Left renal pelvis (tissue), 4 donors: ENCODE measurements at regions not wholly inside any gene's neighbourhood (a gene's known extent, or its start where the extent isn't known, plus 50 kb on each side); places are given as distances from the start of the nearest gene placed in this dataset.
"Not testable (repeated sequence)": the region's sequence is repeated elsewhere in the genome, so short reads cannot be mapped to it uniquely, and the experiment has no call there.

Experiments used
- DNase-seq, 4 donors: peaks; one replicate each; pipeline ENCODE4 v3.0.0-alpha.2; 2013; ENCODE audit warnings: low read depth in 4 of 4, low spot score in 3 of 4

DNA sequence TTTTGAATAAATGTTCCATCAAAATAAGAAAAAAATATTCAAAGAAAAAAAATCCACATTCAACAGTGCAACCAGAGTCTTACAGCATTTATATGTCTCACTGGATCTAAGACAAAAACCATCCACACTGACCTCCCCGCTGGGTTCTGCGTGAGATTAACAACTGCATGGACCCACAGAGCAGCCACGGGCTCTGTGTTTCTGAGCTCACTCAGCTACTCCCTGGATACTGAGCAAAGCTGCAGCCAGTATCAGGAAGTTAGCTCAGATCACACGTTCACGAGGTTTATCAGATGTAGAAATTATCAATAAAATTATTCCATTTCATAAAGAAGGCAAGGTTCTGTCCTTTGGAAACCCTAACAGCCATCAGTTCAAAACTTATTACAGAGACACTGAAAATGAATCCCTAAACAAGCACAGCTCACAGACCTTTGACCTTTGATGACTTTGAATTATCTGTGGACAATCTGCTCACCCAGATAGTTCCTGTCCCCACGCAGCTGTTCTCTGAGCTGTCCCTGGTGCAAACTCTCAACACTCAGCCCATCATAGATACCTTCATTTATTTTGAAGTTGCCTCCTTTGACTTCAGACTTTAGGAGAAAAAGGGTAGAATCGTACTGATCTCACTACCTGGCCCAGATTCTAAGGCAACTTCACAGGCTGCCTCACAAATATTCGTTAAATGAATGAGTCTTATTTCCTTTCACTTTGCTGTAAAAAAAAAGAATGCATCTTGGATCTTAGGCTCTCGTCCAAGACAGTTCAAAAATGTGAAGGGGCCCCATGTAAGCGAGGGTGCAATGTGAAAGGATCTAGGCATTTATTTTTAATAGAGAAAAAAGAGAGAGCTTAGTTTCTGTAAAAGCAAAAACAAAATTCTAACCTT is 67.7 kb upstream of the SVIL start:
- no peak for DNase-seq

DNA sequence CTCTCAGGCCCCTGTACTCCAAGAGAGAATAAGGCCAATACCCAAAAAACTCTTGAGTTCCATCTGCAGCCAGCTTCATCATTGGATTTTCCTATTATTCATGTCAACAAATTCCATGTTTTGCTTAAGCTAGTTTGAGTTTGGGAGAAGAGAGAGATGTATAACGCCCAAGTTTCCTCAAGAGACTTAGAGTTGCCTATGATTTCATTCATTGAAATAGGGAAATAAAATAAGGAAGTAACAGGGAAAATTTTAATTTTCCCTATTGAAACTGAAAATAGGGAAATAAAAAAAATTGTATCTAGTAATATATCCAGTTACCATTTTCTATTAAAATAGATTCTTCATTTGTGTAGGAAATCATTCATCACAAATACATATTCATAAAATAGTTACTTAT is 66.5 kb upstream of the SVIL start:
- no peak for DNase-seq

DNA sequence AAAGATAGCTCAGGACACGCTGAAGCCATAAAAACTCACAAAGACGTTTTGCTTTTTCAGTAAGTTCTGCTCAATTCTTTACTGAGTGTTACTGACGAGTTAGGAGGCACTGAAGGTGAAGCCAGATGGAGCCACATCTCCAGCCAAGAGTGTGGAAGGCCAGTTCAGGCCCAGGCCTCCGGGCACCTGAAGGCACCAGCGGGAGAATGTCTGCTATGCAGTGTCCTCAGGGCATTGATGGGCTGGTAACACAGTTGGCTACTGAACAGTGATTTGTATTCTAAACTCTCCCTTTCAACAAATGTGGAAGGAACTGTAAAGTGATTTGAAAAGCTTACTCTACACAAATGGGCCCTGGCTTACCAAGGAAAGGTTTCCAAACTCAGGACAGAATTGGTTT is 64.8 kb upstream of the SVIL start:
- no peak for DNase-seq

DNA sequence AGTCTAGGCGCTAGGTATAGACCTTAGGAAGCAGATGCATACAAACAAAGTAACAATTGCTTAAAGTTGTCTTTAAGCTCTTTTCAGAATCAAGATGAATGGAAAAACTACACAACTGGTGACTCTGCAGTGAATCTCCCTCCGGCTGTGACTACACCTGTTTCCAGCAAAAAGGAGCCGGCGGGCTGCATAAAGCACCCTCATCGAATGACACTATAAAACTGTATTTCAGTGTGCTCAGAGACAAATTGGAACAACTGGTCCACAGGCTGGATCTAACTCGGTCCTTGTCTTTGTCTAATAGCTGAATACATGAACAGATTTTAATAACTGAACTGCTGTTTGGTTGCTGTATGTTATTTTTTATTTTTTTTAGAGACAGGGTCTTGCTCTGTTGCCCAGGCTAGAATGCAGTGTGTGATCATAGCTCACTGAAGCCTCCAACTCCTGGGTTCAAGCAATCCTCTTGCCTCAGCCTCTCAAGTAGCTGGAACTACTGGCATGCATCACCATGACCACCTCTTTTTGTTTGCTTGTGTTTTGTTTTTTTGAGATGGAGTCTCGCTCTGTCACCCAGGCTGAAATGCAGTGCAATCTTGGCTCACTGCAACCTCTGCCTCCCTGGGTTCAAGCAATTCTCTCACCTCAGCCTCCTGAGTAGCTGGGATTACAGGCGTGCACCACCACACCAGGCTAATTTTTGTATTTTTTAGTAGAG is 64.2 kb upstream of the SVIL start:
- DNase-seq: no peak

DNA sequence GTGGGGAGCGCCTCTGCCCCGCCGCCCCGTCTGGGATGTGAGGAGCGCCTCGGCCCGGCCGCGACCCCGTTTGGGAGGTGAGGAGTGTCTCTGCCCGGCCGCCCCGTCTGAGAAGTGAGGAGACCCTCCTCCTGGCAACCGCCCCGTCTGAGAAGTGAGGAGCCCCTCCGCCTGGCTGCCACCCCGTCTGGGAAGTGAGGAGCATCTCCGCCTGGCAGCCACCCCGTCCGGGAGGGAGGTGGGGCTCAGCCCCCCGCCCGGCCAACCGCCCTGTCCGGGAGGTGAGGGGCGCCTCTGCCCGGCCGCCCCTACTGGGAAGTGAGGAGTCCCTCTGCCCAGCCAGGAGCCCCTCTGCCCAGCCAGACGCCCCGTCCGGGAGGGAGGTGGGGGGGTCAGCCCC is 61.8 kb upstream of the SVIL start:
- not testable (repeated sequence) for DNase-seq

DNA sequence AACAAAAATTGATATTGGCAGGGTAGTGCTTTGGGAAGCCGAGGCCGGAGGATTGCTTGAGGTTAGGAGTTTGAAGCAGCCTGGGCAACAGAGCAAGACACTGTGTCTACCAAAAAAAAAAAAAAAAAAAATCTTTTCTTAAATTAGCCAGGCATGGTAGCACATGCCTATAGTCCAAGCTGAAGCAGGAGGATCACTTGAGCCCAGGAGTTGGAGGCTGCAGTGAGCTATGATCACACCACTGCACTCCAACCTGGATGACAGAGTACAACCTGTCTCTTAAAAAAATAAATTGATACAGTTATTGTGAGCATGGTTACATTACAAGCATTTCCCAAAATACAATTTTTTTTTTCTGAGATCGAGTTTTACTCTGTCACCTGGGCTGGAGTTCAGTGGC is 59.4 kb upstream of the SVIL start:
- DNase-seq: no peak

DNA sequence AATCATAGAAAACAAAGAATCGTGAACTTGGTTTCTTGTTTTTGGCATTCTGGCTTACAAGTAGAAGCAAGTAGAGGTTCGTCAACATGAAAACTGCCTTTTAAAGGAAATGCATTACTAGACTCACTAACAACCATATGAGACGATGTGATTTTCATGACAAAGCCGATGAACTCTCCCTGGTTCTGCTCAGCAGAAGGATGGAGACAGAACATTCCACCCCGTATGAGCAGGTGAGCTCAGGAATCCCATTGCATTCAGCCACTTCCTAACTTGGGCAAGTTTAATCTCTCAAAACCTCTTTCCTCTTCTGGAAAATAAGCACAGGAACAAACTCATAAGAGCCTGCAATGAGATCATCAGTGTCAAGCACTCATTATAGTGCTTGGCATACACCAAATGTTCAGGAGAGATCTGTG is 57.4 kb upstream of the SVIL start:
- DNase-seq: no peak

DNA sequence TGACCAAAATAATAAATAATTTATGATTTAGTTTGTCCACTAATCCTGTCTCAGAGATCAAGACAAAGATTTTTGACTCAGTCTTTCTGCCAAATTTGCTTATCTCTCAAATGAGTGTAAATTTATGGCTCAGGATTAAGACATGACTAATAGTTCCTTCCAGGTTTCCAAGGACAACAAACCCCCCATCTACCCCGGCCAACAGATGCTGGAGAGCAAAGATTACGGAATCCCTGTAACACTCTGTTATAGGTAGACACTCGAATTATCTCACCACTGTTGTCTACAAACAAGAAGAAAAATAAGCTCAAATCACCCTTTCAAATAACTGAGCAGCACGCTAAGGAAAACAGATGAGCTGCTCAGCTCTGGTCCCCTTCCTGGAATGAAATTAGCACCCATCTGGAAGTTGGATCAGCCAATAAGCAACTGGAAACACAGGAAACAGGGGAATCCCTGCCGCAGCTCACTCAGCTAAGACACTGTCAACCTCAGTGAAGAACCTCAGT is 56.8 kb upstream of the SVIL start:
- no peak for DNase-seq

DNA sequence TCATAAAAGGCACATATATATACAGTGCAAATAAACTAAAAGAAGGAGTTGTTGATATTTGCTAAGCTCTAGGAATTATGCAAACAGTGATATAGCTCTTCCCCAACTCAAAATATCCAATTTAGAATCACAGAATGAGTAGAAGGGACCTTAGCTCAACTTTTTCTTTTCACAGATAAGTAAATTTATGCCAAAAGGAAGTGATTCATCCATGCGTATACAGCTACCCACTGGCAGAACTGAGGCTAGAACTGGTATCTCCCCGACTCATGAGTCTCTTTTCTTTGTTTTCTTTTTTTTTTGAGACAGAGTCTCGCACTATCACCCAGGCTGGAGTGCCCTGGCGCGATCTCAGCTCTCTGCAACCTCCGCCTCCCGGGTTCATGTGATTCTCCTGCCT is 54.2 kb upstream of the SVIL start:
- DNase-seq: no peak

DNA sequence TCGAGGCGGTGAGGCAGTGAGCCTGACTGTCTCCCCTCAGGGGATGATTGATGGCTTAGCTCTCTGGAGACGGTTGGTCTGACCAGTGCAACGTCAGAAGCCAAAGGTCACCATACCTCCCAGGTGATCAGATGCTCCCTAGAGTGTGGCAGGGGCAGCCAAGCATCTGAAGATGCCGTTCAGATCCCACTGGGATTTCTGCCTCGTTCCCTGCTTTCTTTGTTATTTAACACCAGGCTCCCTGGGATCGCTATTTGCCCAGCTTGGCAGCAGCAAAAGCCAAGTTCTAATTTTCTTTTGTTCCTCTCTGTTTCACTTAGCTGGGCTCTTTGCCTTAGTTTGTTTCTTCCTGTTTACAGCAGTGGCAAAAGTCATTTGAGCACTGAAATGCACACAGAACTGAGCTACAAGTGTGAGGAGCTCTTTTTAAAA is 53.5 kb upstream of the SVIL start:
- peak; percentile 43 to 79 (median 61) for DNase-seq

DNA sequence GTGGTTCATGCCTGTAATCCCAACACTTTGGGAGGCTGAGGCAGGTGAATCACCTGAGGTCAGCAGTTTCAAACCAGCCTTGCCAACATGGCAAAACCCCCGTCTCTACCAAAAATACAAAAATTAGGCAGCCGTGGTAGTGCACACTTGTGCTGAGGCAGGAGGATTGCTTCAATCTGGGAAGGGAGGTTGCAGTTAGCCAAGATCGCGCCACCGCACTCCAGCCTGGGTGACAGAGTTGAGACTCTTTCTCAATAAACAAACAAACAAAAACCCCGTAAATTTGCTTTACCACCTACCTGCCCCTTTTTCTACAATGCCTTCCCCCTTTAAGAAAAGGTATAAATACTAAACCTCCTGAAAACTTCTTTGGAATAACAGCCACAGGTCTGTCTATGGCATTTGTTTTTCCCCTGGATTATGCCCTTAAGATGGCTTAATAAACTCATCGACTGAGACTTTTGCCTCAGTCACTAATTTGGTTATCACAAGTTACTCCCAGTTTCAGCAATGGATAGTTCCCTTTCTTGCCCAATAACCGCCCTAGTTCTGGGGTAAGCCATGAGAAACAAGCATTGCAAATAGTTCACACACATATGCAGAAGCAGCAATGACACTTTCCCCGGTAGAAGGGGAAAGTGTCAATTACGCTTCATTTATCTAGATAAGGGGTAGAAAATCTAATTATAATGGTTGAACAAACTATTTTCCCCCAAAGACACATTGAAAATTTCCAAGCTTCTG is 52.8 kb upstream of the SVIL start:
- DNase-seq: no peak

DNA sequence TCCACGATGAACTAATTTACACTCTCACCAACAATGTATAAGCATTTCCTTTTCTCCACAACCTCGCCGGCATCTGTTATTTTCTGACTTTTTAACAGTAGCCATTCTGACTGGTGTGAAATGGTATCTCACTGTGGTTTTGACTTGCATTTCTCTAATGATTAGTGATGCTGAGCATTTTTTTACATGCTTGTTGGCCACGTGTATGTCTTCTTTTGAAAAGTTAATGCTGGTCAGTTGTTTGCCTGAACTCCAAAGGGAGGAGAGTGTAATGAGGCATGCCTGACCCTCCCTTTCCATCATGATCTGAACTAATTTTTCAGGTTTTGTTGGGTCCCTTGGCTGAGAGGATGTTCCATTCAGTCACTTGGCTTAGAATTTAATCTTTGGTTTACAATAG is 50.7 kb upstream of the SVIL start:
- no peak for DNase-seq
